Neural progenitor cell (in vitro differentiated cells): ENCODE measurements at regions not wholly inside any gene's neighbourhood (a gene's known extent, or its start where the extent isn't known, plus 50 kb on each side); places are given as distances from the start of the nearest gene placed in this dataset.

Experiments
- DNase-seq: peaks from one replicate; pipeline ENCODE4 v3.0.0-alpha.2; 2016; ENCODE audit warnings: low spot score
- H2AFZ ChIP-seq: fragments of 200-600 bp; sonication (generic); replicated peaks from 2 replicates; pipeline ENCODE4 v1.6.1; 2016; ENCODE audit warnings: antibody characterized with exemption
- H3F3A ChIP-seq: fragments of 200-600 bp; sonication (generic); 2 replicates; pipeline ENCODE4 v1.6.1; 2016; ENCODE audit warnings: antibody characterized with exemption, low read depth
- H3K27ac ChIP-seq: fragments of 200-600 bp; sonication (generic); 2 replicates; pipeline ENCODE4 v1.5.1; 2016; ENCODE audit warnings: mild to moderate bottlenecking
- H3K27me3 ChIP-seq: fragments of 200-600 bp; sonication (generic); 2 replicates; pipeline ENCODE4 v1.6.1; 2016; ENCODE audit warnings: mild to moderate bottlenecking, moderate library complexity
- H3K36me3 ChIP-seq: fragments of 200-600 bp; sonication (generic); 2 replicates; pipeline ENCODE4 v1.5.1; 2016
- H3K4me1 ChIP-seq: fragments of 200-600 bp; sonication (generic); 2 replicates; pipeline ENCODE4 v1.6.1; 2016; ENCODE audit warnings: mixed run types
- H3K4me2 ChIP-seq: fragments of 200-600 bp; sonication (generic); 2 replicates; pipeline ENCODE4 v1.6.1; 2016
- H3K4me3 ChIP-seq: fragments of 200-600 bp; sonication (generic); 2 replicates; pipeline ENCODE4 v1.5.1; 2016
- H3K79me2 ChIP-seq: fragments of 200-600 bp; sonication (generic); 2 replicates; pipeline ENCODE4 v1.6.1; 2016; ENCODE audit warnings: low read depth
- H3K9ac ChIP-seq: fragments of 200-600 bp; sonication (generic); 2 replicates; pipeline ENCODE4 v1.6.1; 2016
- H3K9me3 ChIP-seq: fragments of 200-600 bp; sonication (generic); 2 replicates; pipeline ENCODE4 v1.5.1; 2016; ENCODE audit warnings: low read depth
- H4K20me1 ChIP-seq: fragments of 200-600 bp; sonication (generic); 2 replicates; pipeline ENCODE4 v1.6.1; 2016; ENCODE audit warnings: low read depth
- H3K27ac Mint-ChIP-seq: 3 replicates; pipeline ENCODE4 v1.8.0; 2021; ENCODE audit warnings: mixed read lengths
- H3K27me3 Mint-ChIP-seq: 2 replicates; pipeline ENCODE4 v1.8.0; 2022; ENCODE audit warnings: low read depth, mild to moderate bottlenecking, inconsistent platforms, moderate library complexity, mixed read lengths; ENCODE audit not compliant: insufficient read depth
- H3K36me3 Mint-ChIP-seq: 3 replicates; pipeline ENCODE4 v1.8.0; 2021; ENCODE audit warnings: mixed read lengths
- H3K4me1 Mint-ChIP-seq: 3 replicates; pipeline ENCODE4 v1.8.0; 2021; ENCODE audit warnings: mixed read lengths
- H3K4me3 Mint-ChIP-seq: 3 replicates; pipeline ENCODE4 v1.8.0; 2021; ENCODE audit warnings: mild to moderate bottlenecking, moderate library complexity, mixed read lengths
- H3K9me3 Mint-ChIP-seq: 3 replicates; pipeline ENCODE4 v1.8.0; 2020; ENCODE audit warnings: mixed read lengths
- EZH2 ChIP-seq: fragments of 200-600 bp; sonication (generic); IDR thresholded peaks from 2 replicates; pipeline ENCODE4 v1.6.1; 2017; ENCODE audit warnings: antibody characterized with exemption, mild to moderate bottlenecking, moderate library complexity
- EZH2phosphoT487 ChIP-seq: fragments of 200-600 bp; sonication (generic); IDR thresholded peaks from 2 replicates; pipeline ENCODE4 v1.6.1; 2017; ENCODE audit warnings: antibody characterized with exemption
- TF ChIP-seq, protein P1 (sequence below): fragments of 200-600 bp; sonication (generic); IDR thresholded peaks from 2 replicates; pipeline ENCODE4 v1.5.1; 2017; ENCODE audit warnings: antibody characterized with exemption, mild to moderate bottlenecking

- Histone ChIP-seq H2AFZ (no peak overlapping the region), H3F3A (no peaks in the 10 kb centered on the region), H3K9ac (no peak overlapping the region), H3K36me3 (no peaks in the 10 kb centered on the region), H3K4me1 (no peaks in the 10 kb centered on the region), H3K9me3 (no peaks in the 10 kb centered on the region), H3K4me2 (no peak overlapping the region), H3K27me3 (no peaks in the 10 kb centered on the region), H4K20me1 (no peaks in the 10 kb centered on the region), H3K27ac (no peak overlapping the region), H3K79me2 (no peaks in the 10 kb centered on the region), H3K4me3 (no peak overlapping the region)
- Mint-ChIP-seq H3K36me3 (no peaks in the 10 kb centered on the region), H3K9me3 (peaks cover 4% of the 10 kb centered on the region), H3K27ac (no peak overlapping the region), H3K4me3 (no peak overlapping the region), H3K27me3 (peaks cover 22% of the 10 kb centered on the region), H3K4me1 (peaks cover 7% of the 10 kb centered on the region)
- no peak for TF ChIP-seq EZH2phosphoT487
- no peak for TF ChIP-seq EZH2
- TF ChIP-seq, protein P1, sequence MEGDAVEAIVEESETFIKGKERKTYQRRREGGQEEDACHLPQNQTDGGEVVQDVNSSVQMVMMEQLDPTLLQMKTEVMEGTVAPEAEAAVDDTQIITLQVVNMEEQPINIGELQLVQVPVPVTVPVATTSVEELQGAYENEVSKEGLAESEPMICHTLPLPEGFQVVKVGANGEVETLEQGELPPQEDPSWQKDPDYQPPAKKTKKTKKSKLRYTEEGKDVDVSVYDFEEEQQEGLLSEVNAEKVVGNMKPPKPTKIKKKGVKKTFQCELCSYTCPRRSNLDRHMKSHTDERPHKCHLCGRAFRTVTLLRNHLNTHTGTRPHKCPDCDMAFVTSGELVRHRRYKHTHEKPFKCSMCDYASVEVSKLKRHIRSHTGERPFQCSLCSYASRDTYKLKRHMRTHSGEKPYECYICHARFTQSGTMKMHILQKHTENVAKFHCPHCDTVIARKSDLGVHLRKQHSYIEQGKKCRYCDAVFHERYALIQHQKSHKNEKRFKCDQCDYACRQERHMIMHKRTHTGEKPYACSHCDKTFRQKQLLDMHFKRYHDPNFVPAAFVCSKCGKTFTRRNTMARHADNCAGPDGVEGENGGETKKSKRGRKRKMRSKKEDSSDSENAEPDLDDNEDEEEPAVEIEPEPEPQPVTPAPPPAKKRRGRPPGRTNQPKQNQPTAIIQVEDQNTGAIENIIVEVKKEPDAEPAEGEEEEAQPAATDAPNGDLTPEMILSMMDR = no peak
- DNase-seq = no peak
These were observed 80.3 kb downstream of the THNSL2 start for GRCh38 chr2:88250404-88250803.

DNA sequence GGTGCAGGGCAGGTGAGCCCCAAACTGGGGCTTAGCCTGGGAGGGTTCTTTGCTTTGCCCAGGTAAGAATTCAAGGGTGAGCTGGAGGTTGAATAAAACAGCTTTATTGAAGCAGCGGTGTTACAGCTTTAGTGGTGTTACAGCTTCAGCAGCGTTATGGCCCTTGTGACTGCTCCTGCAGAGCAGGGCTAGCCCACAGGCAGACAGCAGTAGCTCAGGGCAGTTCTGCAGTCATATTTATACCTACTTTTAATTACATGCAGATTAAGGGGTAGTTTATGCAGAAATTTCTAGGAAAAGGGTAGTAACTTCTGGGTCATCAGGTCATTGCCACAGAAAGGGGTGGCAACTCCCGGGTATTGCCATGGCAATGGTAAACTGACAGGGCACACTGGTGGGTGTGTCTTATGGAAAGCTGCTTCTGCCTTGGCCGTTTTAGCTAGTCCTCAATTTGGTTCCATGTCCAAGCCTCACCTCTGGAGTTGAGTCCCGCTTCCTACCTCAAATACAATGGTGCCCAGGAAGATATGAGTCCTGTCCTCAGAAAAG, 78.2 kb downstream of the THNSL2 start:
- Mint-ChIP-seq H3K27me3 (peaks cover 19% of the 10 kb centered on the region), H3K36me3 (no peaks in the 10 kb centered on the region), H3K4me3 (no peak overlapping the region), H3K4me1 (peaks cover 4% of the 10 kb centered on the region), H3K9me3 (peaks cover 12% of the 10 kb centered on the region), H3K27ac (no peak overlapping the region)
- Histone ChIP-seq H3K27ac (no peak overlapping the region), H3K27me3 (no peaks in the 10 kb centered on the region), H3K36me3 (no peaks in the 10 kb centered on the region), H3K4me3 (no peak overlapping the region), H3F3A (no peaks in the 10 kb centered on the region), H3K9ac (no peak overlapping the region), H3K4me2 (no peak overlapping the region), H3K9me3 (no peaks in the 10 kb centered on the region), H4K20me1 (no peaks in the 10 kb centered on the region), H3K79me2 (no peaks in the 10 kb centered on the region), H3K4me1 (no peaks in the 10 kb centered on the region), H2AFZ (no peak overlapping the region)
- TF ChIP-seq EZH2phosphoT487 (no peak), EZH2 (no peak)
- TF ChIP-seq, protein P1 = no peak
- DNase-seq = no peak

- H3K27ac ChIP-seq = no peak overlapping the region
- Mint-ChIP-seq H3K4me1 (peaks cover 4% of the 10 kb centered on the region), H3K36me3 (no peaks in the 10 kb centered on the region), H3K9me3 (peaks cover 18% of the 10 kb centered on the region), H3K27me3 (peaks cover 22% of the 10 kb centered on the region), H3K27ac (no peak overlapping the region), H3K4me3 (no peak overlapping the region)
- H3K9ac ChIP-seq = no peak overlapping the region
- H3F3A ChIP-seq = no peaks in the 10 kb centered on the region
- no peak overlapping the region for H3K4me2 ChIP-seq
- no peaks in the 10 kb centered on the region for H3K9me3 ChIP-seq
- H3K36me3 ChIP-seq = no peaks in the 10 kb centered on the region
- no peak for TF ChIP-seq EZH2phosphoT487
- TF ChIP-seq, protein P1 = no peak
- TF ChIP-seq EZH2 = no peak
- H3K79me2 ChIP-seq = no peaks in the 10 kb centered on the region
- H4K20me1 ChIP-seq = no peaks in the 10 kb centered on the region
- no peak overlapping the region for H2AFZ ChIP-seq
- no peak overlapping the region for H3K4me3 ChIP-seq
- H3K4me1 ChIP-seq = no peaks in the 10 kb centered on the region
- H3K27me3 ChIP-seq = no peaks in the 10 kb centered on the region
- DNase-seq = no peak
These were observed 77.4 kb downstream of the THNSL2 start for GRCh38 chr2:88247531-88247930.
